A673 (cell line): ENCODE measurements at regions not wholly inside any gene's neighbourhood (a gene's known extent, or its start where the extent isn't known, plus 50 kb on each side); places are given as distances from the start of the nearest gene placed in this dataset.
"Not testable (repeated sequence)": the region's sequence is repeated elsewhere in the genome, so short reads cannot be mapped to it uniquely, and the experiment has no call there.

Experiments
- BruUV-seq: library from RNA; stranded (reverse); fragments of 400-500 nt; replicated peaks from 2 replicates; lab custom pipeline; 2021; lab: Mats Ljungman, UMichigan
- CTCF ChIA-PET: fragments of 300-600 bp; sonication (Branson Sonifier 250); formaldehyde crosslinking; loops from one replicate; lab custom pipeline; 2022; ENCODE audit warnings: antibody characterized with exemption; lab: Charles Lee
- POLR2A ChIA-PET: fragments of 300-600 bp; sonication (Branson Sonifier 250); formaldehyde crosslinking; loops from one replicate; lab custom pipeline; 2022; ENCODE audit warnings: antibody characterized with exemption; ENCODE audit not compliant: low non-redundant PET; lab: Charles Lee
- DNase-seq: peaks from one replicate; pipeline ENCODE4 v3.0.0-alpha.2; 2015; ENCODE audit warnings: low spot score
- H3K27ac ChIP-seq: fragments of 200-600 bp; sonication (generic); 2 replicates; pipeline ENCODE4 v1.5.1; 2016; ENCODE audit warnings: mixed run types, low read depth, mild to moderate bottlenecking, mixed read lengths, antibody characterized with exemption, low read length; ENCODE audit not compliant: poor library complexity, severe bottlenecking
- H3K27me3 ChIP-seq: fragments of 200-600 bp; sonication (generic); replicated peaks from 2 replicates; pipeline ENCODE4 v1.6.1; 2017; ENCODE audit warnings: mixed run types, low read depth, mild to moderate bottlenecking, mixed read lengths, antibody characterized with exemption, low read length; ENCODE audit not compliant: insufficient read depth, poor library complexity
- H3K36me3 ChIP-seq: fragments of 200-600 bp; sonication (generic); 2 replicates; pipeline ENCODE4 v1.6.1; 2016; ENCODE audit warnings: mixed run types, mild to moderate bottlenecking, mixed read lengths, antibody characterized with exemption, low read length; ENCODE audit not compliant: insufficient read depth, poor library complexity, severe bottlenecking
- H3K4me1 ChIP-seq: fragments of 200-600 bp; sonication (generic); 2 replicates; pipeline ENCODE4 v1.6.1; 2017; ENCODE audit warnings: mixed run types, mild to moderate bottlenecking, mixed read lengths, antibody characterized with exemption, low read length; ENCODE audit not compliant: insufficient read depth, poor library complexity, severe bottlenecking
- H3K4me3 ChIP-seq: fragments of 200-600 bp; sonication (generic); 2 replicates; pipeline ENCODE4 v1.5.1; 2016; ENCODE audit warnings: low read depth, mixed run types, mild to moderate bottlenecking, mixed read lengths, low read length; ENCODE audit not compliant: poor library complexity, severe bottlenecking
- H3K9me3 ChIP-seq: fragments of 200-600 bp; sonication (generic); 2 replicates; pipeline ENCODE4 v1.6.1; 2016; ENCODE audit warnings: mixed run types, low read depth, mild to moderate bottlenecking, mixed read lengths, antibody characterized with exemption, low read length; ENCODE audit not compliant: poor library complexity, severe bottlenecking
- EZH2 ChIP-seq: fragments of 200-600 bp; sonication (generic); IDR thresholded peaks from 2 replicates; pipeline ENCODE4 v1.6.1; 2017; ENCODE audit warnings: borderline replicate concordance, low read depth, mild to moderate bottlenecking, mixed read lengths, antibody characterized with exemption, low read length; ENCODE audit not compliant: poor library complexity, severe bottlenecking
- intact Hi-C: fragments of 100-400 bp; cut with micrococcal nuclease; formaldehyde crosslinking; loops from one replicate; pipeline ENCODE4 v1.10.0; 2022; ENCODE audit not compliant: unreplicated experiment
- TF ChIP-seq, protein P1 (sequence below): fragments of 300-800, 200-600 bp; sonication (generic); conservative IDR thresholded peaks from 2 replicates; pipeline ENCODE4 v1.5.1; 2017; ENCODE audit warnings: low read depth, mild to moderate bottlenecking, antibody characterized with exemption, low read length, moderate library complexity, mixed read lengths

GRCh38 chr12:37547611-37548010, 769.0 kb upstream of the ALG10B start:
- no peak for DNase-seq
- Histone ChIP-seq H3K27ac (no peak overlapping the region), H3K9me3 (no peaks in the 10 kb centered on the region), H3K4me1 (no peaks in the 10 kb centered on the region), H3K4me3 (no peak overlapping the region), H3K36me3 (no peaks in the 10 kb centered on the region), H3K27me3 (no peaks in the 10 kb centered on the region)
- BruUV-seq: no TSS peak
- CTCF ChIA-PET: no interaction called here
- intact Hi-C loops: no loop called here
- TF ChIP-seq, protein P1, sequence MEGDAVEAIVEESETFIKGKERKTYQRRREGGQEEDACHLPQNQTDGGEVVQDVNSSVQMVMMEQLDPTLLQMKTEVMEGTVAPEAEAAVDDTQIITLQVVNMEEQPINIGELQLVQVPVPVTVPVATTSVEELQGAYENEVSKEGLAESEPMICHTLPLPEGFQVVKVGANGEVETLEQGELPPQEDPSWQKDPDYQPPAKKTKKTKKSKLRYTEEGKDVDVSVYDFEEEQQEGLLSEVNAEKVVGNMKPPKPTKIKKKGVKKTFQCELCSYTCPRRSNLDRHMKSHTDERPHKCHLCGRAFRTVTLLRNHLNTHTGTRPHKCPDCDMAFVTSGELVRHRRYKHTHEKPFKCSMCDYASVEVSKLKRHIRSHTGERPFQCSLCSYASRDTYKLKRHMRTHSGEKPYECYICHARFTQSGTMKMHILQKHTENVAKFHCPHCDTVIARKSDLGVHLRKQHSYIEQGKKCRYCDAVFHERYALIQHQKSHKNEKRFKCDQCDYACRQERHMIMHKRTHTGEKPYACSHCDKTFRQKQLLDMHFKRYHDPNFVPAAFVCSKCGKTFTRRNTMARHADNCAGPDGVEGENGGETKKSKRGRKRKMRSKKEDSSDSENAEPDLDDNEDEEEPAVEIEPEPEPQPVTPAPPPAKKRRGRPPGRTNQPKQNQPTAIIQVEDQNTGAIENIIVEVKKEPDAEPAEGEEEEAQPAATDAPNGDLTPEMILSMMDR: no peak
- no peak for TF ChIP-seq EZH2
- POLR2A ChIA-PET: no interaction called here

DNA sequence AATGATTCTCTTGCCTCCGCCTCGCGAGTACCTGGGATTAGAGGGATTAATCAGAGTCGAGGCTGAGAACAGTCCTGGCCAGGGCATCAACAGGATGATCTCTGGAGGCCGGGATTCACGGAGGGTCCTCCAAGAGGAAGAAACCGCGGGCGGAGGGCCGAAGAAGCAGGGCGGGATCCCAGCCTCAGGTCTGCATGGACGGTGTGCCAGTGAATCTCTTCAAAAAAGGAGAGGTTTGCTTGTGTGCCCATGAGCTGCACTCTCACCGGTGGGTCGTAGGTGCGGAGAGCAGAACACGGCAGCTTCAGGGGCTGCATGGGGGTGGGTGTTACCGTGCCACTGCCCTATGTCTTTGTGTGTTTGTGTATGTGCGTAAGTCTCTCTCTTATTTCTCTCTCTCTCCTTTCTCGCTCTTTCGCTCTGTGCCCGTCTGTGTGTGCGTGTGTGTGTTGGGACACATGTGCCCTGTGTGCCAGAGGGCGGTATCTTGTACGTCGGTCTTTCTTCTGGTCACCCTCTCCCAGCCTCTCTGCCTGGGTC, 768.2 kb upstream of the ALG10B start:
- CTCF ChIA-PET: no interaction called here
- Histone ChIP-seq H3K9me3 (no peaks in the 10 kb centered on the region), H3K27ac (no peak overlapping the region), H3K4me3 (no peak overlapping the region), H3K4me1 (no peaks in the 10 kb centered on the region), H3K36me3 (no peaks in the 10 kb centered on the region), H3K27me3 (no peaks in the 10 kb centered on the region)
- no peak for DNase-seq
- no peak for TF ChIP-seq EZH2
- TF ChIP-seq, protein P1: no peak
- BruUV-seq: no TSS peak
- intact Hi-C loops: no loop called here
- POLR2A ChIA-PET: no interaction called here

DNA sequence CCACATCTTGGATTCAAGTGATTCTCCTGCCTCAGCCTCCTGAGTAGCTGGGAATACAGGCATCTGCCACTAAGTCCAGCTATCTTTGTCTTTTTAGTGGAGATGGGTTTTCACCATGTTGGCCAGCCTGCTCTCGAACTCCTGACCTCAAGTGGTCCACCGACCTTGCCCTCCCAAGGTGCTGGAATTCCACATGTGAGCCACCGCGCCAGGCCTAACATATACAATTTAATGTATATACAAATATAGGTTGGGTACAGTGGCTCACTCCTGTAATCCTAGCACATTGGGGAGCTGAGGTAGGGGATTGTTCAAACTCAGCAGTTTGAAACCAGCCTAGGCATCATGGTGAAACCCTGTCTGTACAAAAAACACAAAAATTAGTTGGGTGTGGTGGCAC, 759.6 kb upstream of the ALG10B start:
- H3K27ac ChIP-seq, POLR2A ChIA-PET, H3K4me1 ChIP-seq, H3K9me3 ChIP-seq, H3K27me3 ChIP-seq, H3K36me3 ChIP-seq, H3K4me3 ChIP-seq, DNase-seq, CTCF ChIA-PET, intact Hi-C loops, BruUV-seq: not testable (repeated sequence)

GRCh38 chr12:37565112-37565511, 751.5 kb upstream of the ALG10B start:
- TF ChIP-seq, protein P1: no peak
- no peak for TF ChIP-seq EZH2
- no peak overlapping the region for H3K27ac ChIP-seq
- H3K27me3 ChIP-seq: no peaks in the 10 kb centered on the region
- ChIA-PET POLR2A (no interaction called here), CTCF (no interaction called here)
- H3K9me3 ChIP-seq: no peaks in the 10 kb centered on the region
- no peak overlapping the region for H3K4me3 ChIP-seq
- DNase-seq: no peak
- no peaks in the 10 kb centered on the region for H3K36me3 ChIP-seq
- intact Hi-C loops: no loop called here
- no peaks in the 10 kb centered on the region for H3K4me1 ChIP-seq
- no TSS peak for BruUV-seq

DNA sequence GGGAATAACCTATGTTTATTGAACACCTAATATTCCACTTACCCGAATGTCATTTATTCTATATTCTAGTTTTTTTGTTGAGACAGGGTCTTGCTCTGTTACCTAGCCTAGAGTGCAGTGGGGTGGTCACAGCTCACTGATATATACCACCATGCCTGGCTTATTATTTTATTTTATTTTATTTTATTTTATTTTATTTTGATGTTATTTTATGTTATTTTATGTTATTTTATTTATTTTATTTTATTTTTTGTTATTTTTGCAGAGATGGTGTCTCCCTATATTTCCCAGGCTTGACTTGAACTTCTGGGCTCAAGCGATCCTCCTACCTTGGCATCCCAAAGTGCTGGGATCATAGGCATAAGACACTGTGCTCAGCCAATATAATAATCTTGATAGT, 746.0 kb upstream of the ALG10B start:
- H3K4me1 ChIP-seq, H3K4me3 ChIP-seq, CTCF ChIA-PET, POLR2A ChIA-PET, H3K9me3 ChIP-seq, H3K36me3 ChIP-seq, DNase-seq, BruUV-seq, H3K27ac ChIP-seq, H3K27me3 ChIP-seq, intact Hi-C loops: not testable (repeated sequence)
